Body of pancreas (tissue), 4 donors: ENCODE measurements at regions not wholly inside any gene's neighbourhood (a gene's known extent, or its start where the extent isn't known, plus 50 kb on each side); places are given as distances from the start of the nearest gene placed in this dataset.

Source experiments
- POLR2A ChIP-seq, 3 donors: fragments of 450-650 bp; IDR thresholded peaks; one replicate each; pipeline ENCODE4 v1.6.1; 2016; ENCODE audit warnings: antibody characterized with exemption in 3 of 3, mild to moderate bottlenecking in 2 of 3
- TF ChIP-seq, protein P1 (sequence below), 7 experiments: fragments of 450-650 bp in 4 of 7; fragments of 200-600 bp in 3 of 7; sonication (generic) in 3 of 7; IDR thresholded peaks; one replicate each; pipeline ENCODE4 v1.5.1; 2016 to 2019; ENCODE audit warnings: antibody characterized with exemption in 7 of 7

DNA sequence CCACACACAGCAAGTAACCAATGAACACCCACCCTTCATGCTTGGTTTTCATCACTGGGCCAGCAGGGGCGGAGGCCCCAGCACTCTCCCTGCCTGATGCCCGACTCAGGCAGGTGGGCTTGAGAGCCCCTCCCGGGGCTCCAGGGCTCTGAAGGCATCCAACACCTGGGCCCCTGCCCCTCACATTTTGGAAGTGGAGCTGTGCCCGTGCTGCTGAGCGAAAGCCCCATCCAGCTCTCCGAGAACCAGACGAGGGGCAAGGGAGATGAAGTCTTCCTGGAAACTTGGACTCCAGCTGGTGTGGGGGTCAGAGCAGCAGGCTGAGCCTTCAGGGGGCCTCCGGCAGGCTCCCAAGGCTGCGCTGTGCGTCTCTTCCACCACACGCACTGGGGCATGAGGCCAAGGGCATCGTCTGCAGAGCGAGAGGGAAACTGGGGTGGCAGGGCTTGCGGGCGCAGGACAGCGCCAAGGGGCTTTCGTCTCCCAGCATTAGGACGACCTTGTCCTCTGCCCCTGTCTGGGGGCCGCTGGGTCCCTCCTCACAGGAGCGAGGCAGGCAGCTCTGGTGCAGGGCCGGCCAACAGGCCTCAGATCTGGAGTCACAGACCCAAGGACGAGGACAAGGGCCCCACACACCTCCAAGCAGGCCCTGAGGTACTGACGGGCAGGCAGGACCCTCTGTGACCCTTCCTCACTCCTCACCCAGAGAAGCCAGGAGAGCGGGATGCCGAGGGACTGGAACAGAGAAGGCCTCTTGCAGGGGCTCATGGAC is 108.3 kb upstream of the FAM20C start:
- TF ChIP-seq, protein P1, sequence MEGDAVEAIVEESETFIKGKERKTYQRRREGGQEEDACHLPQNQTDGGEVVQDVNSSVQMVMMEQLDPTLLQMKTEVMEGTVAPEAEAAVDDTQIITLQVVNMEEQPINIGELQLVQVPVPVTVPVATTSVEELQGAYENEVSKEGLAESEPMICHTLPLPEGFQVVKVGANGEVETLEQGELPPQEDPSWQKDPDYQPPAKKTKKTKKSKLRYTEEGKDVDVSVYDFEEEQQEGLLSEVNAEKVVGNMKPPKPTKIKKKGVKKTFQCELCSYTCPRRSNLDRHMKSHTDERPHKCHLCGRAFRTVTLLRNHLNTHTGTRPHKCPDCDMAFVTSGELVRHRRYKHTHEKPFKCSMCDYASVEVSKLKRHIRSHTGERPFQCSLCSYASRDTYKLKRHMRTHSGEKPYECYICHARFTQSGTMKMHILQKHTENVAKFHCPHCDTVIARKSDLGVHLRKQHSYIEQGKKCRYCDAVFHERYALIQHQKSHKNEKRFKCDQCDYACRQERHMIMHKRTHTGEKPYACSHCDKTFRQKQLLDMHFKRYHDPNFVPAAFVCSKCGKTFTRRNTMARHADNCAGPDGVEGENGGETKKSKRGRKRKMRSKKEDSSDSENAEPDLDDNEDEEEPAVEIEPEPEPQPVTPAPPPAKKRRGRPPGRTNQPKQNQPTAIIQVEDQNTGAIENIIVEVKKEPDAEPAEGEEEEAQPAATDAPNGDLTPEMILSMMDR (IDR thresholded peaks at IDR 0.05), result no peak
- TF ChIP-seq POLR2A (IDR thresholded peaks at IDR 0.05), result no peak
